ENCODE measurements at regions not wholly inside any gene's neighbourhood (a gene's known extent, or its start where the extent isn't known, plus 50 kb on each side); places are given as distances from the start of the nearest gene placed in this dataset.

GRCh38 chr5:6287176-6287575 lies 91.2 kb downstream of the MED10 start:
- no peak for TF ChIP-seq CTCF (IDR thresholded peaks at IDR 0.05)
- TF ChIP-seq CREB1 (CRISPR knock-in tag; IDR thresholded peaks at IDR 0.05) = no peak
- TF ChIP-seq ESRRA (CRISPR knock-in tag; IDR thresholded peaks at IDR 0.05; ENCODE audit: borderline replicate concordance) = no peak
- TF ChIP-seq ATF1 (CRISPR knock-in tag; IDR thresholded peaks at IDR 0.05) = no peak
- TF ChIP-seq ZNF232 (CRISPR knock-in tag; IDR thresholded peaks at IDR 0.05) = no peak
